ENCODE measurements at regions not wholly inside any gene's neighbourhood (a gene's known extent, or its start where the extent isn't known, plus 50 kb on each side); places are given as distances from the start of the nearest gene placed in this dataset.

- Mint-ChIP-seq H3K27me3 (no peaks in the 10 kb centered on the region), H3K36me3 (no peaks in the 10 kb centered on the region), H3K4me1 (ENCODE audit: unreplicated experiment) (peaks cover 18% of the 10 kb centered on the region), H3K4me3 (no peak overlapping the region), H3K9me3 (no peaks in the 10 kb centered on the region), H3K27ac (no peak overlapping the region)
- no peak for TF ChIP-seq CTCF (conservative IDR thresholded peaks at IDR 0.05)
- DNase-seq (ENCODE audit: extremely low spot score, unreplicated experiment): no peak
These were observed 568.3 kb downstream of the CCDC171 start for GRCh38 chr9:16121168-16121567.

GRCh38 chr9:16121601-16122286 lies 568.9 kb downstream of the CCDC171 start:
- H3K4me3 Mint-ChIP-seq: no peak overlapping the region
- no peak for TF ChIP-seq CTCF (conservative IDR thresholded peaks at IDR 0.05)
- no peaks in the 10 kb centered on the region for H3K36me3 Mint-ChIP-seq
- no peaks in the 10 kb centered on the region for H3K27me3 Mint-ChIP-seq
- no peak overlapping the region for H3K27ac Mint-ChIP-seq
- no peaks in the 10 kb centered on the region for H3K9me3 Mint-ChIP-seq
- H3K4me1 Mint-ChIP-seq (ENCODE audit: unreplicated experiment): peaks cover 20% of the 10 kb centered on the region
- no peak for DNase-seq (ENCODE audit: extremely low spot score, unreplicated experiment)

GRCh38 chr9:16125629-16126028 lies 572.8 kb downstream of the CCDC171 start:
- DNase-seq (ENCODE audit: extremely low spot score, unreplicated experiment): no peak
- H3K9me3 Mint-ChIP-seq: peaks cover 18% of the 10 kb centered on the region
- H3K27ac Mint-ChIP-seq: no peak overlapping the region
- peaks cover 6% of the 10 kb centered on the region for H3K36me3 Mint-ChIP-seq
- no peak for TF ChIP-seq CTCF (conservative IDR thresholded peaks at IDR 0.05)
- H3K4me3 Mint-ChIP-seq: no peak overlapping the region
- no peaks in the 10 kb centered on the region for H3K27me3 Mint-ChIP-seq
- H3K4me1 Mint-ChIP-seq (ENCODE audit: unreplicated experiment): peaks cover 11% of the 10 kb centered on the region

GRCh38 chr9:16126042-16126441 lies 573.2 kb downstream of the CCDC171 start:
- no peak for TF ChIP-seq CTCF (conservative IDR thresholded peaks at IDR 0.05)
- Mint-ChIP-seq H3K27me3 (no peaks in the 10 kb centered on the region), H3K36me3 (peaks cover 6% of the 10 kb centered on the region), H3K27ac (no peak overlapping the region), H3K9me3 (peaks cover 18% of the 10 kb centered on the region), H3K4me3 (no peak overlapping the region), H3K4me1 (ENCODE audit: unreplicated experiment) (peaks cover 11% of the 10 kb centered on the region)
- DNase-seq (ENCODE audit: extremely low spot score, unreplicated experiment): no peak

- H3K4me1 Mint-ChIP-seq (ENCODE audit: unreplicated experiment): peaks cover 7% of the 10 kb centered on the region
- TF ChIP-seq CTCF (conservative IDR thresholded peaks at IDR 0.05): no peak
- H3K27me3 Mint-ChIP-seq: no peaks in the 10 kb centered on the region
- peaks cover 18% of the 10 kb centered on the region for H3K9me3 Mint-ChIP-seq
- H3K4me3 Mint-ChIP-seq: no peak overlapping the region
- DNase-seq (ENCODE audit: extremely low spot score, unreplicated experiment): no peak
- H3K36me3 Mint-ChIP-seq: peaks cover 10% of the 10 kb centered on the region
- H3K27ac Mint-ChIP-seq: no peak overlapping the region
These were observed 575.2 kb downstream of the CCDC171 start for GRCh38 chr9:16128003-16128402.
